ENCODE measurements at regions not wholly inside any gene's neighbourhood (a gene's known extent, or its start where the extent isn't known, plus 50 kb on each side); places are given as distances from the start of the nearest gene placed in this dataset.

- Histone ChIP-seq H3K9me3 (no peaks in the 10 kb centered on the region), H3K36me3 (no peaks in the 10 kb centered on the region), H3K27ac (no peak overlapping the region), H3K27me3 (replicated peaks in 1 of 7) (no peaks in the 10 kb centered on the region), H3K4me3 (no peak overlapping the region), H3K4me1 (no peaks in the 10 kb centered on the region)
- intact Hi-C loops (cut with DNase I; ENCODE audit: low total_unique reads), result no loop called here
- no peak for DNase-seq
- 59 to 78% (median 69%) methylated on average over 2 to 3 of the region's 3 CpGs for whole genome bisulfite sequencing, 5 donors
- no peak for TF ChIP-seq CTCF (IDR thresholded peaks at IDR 0.05 in 8 of 11, conservative IDR thresholded peaks at IDR 0.05 in 3 of 11)
- TF ChIP-seq POLR2AphosphoS5 (IDR thresholded peaks at IDR 0.05), result no peak
- no peak for TF ChIP-seq POLR2A (IDR thresholded peaks at IDR 0.05)
Measured at GRCh38 chr12:86911973-86912372, 655.8 kb upstream of the MGAT4C start.

- DNase-seq, result no peak
- TF ChIP-seq POLR2A (IDR thresholded peaks at IDR 0.05) (no peak), CTCF (IDR thresholded peaks at IDR 0.05 in 8 of 11, conservative IDR thresholded peaks at IDR 0.05 in 3 of 11) (no peak), POLR2AphosphoS5 (IDR thresholded peaks at IDR 0.05) (no peak)
- WGBS, 5 donors, result 40 to 62% (median 48%) methylated on average over 1 of the region's 1 CpG
Measured at GRCh38 chr12:86903159-86903558, 647.0 kb upstream of the MGAT4C start.

GRCh38 chr12:86860776-86861175, 604.6 kb upstream of the MGAT4C start:
- Histone ChIP-seq H3K9me3 (peaks cover 0 to 3% (median 0%) of the 10 kb centered on the region in 8 donors), H3K27ac (no peak overlapping the region), H3K27me3 (replicated peaks in 1 of 7) (no peaks in the 10 kb centered on the region), H3K4me3 (no peak overlapping the region), H3K36me3 (no peaks in the 10 kb centered on the region), H3K4me1 (no peaks in the 10 kb centered on the region)
- WGBS, 5 donors, result 71 to 82% (median 80%) methylated on average over 3 of the region's 3 CpGs
- intact Hi-C loops (cut with DNase I; ENCODE audit: low total_unique reads), result no loop called here
- DNase-seq, result no peak
- TF ChIP-seq POLR2AphosphoS5 (IDR thresholded peaks at IDR 0.05) (no peak), CTCF (IDR thresholded peaks at IDR 0.05 in 8 of 11, conservative IDR thresholded peaks at IDR 0.05 in 3 of 11) (no peak), POLR2A (IDR thresholded peaks at IDR 0.05) (no peak)

More at GRCh38 chr12:86903159-86903558, 647.0 kb upstream of the MGAT4C start:
- H3K36me3 ChIP-seq, result no peaks in the 10 kb centered on the region
- no peak overlapping the region for H3K27ac ChIP-seq
- no peaks in the 10 kb centered on the region for H3K9me3 ChIP-seq
- intact Hi-C loops (cut with DNase I; ENCODE audit: low total_unique reads), result no loop called here
- H3K4me1 ChIP-seq, result no peaks in the 10 kb centered on the region
- H3K4me3 ChIP-seq, result no peak overlapping the region
- H3K27me3 ChIP-seq (replicated peaks in 1 of 7), result no peaks in the 10 kb centered on the region

DNA sequence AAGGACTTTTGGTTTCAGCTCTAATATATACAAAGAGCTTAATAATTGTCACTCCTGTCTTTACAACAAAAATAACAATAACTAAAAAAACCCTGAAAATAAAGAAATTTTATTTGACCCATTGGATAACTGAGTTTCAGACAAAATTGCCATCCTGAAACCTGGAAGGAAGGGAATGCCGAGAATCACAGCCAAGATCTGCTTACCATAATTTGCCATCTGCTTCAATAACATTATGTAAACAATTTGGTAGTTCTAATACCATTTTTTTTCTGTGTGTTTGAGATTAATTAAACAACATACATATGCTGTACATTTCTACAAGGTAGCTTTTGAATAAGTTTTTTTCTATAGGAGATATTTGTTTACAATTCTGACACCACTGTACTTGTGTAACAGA, 596.3 kb upstream of the MGAT4C start:
- H3K4me1 ChIP-seq, result no peaks in the 10 kb centered on the region
- H3K27me3 ChIP-seq (replicated peaks in 1 of 7), result no peaks in the 10 kb centered on the region
- intact Hi-C loops (cut with DNase I; ENCODE audit: low total_unique reads), result no loop called here
- TF ChIP-seq POLR2A (IDR thresholded peaks at IDR 0.05), result no peak
- TF ChIP-seq POLR2AphosphoS5 (IDR thresholded peaks at IDR 0.05), result no peak
- no peak for TF ChIP-seq CTCF (IDR thresholded peaks at IDR 0.05 in 8 of 11, conservative IDR thresholded peaks at IDR 0.05 in 3 of 11)
- no peaks in the 10 kb centered on the region for H3K9me3 ChIP-seq
- DNase-seq, result no peak
- WGBS, 5 donors, result 65 to 87% (median 80%) methylated on average over 1 of the region's 1 CpG
- no peaks in the 10 kb centered on the region for H3K36me3 ChIP-seq
- H3K4me3 ChIP-seq, result no peak overlapping the region
- H3K27ac ChIP-seq, result no peak overlapping the region
